ENCODE measurements at regions not wholly inside any gene's neighbourhood (a gene's known extent, or its start where the extent isn't known, plus 50 kb on each side); places are given as distances from the start of the nearest gene placed in this dataset.

DNA sequence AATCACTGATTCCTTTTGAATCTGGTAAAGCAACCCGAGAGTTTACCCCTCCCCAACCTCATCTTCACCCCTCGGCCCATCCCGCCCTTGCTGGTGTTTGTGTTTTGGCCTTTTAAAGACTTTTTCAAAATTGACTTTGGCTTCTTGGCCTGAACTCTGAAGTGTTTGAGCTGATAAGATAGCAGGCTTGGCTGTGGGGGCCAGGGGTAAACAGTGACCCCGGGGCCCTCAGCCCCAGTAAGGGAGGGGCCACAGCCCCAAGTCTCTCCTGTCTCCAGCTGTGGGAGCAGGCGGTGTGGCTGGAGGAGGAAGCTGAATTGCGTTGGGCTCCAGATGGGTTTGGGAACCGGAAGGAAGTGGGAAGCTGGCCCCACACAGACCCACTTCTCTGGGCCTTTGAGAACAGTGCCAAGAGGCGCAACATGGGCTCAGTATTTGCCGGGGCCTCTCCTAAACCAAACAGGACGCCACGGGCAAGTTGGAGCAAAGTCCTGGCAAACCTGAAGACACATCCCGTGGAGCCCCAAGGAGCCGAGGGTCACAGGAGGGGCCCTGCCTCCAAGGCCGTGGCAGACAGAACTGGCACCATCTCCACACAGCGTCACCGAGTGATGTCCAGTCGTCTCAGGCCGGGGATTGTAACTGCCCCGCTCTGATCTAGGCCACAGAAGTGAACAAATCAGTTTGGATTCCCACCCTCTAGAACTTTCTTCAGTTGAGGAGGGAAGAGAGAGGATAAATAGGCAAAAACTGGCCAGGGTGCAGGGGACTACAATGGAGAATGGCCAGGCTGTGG is 54.3 kb upstream of the PTPN1 start:
- no peak for DNase-seq

DNA sequence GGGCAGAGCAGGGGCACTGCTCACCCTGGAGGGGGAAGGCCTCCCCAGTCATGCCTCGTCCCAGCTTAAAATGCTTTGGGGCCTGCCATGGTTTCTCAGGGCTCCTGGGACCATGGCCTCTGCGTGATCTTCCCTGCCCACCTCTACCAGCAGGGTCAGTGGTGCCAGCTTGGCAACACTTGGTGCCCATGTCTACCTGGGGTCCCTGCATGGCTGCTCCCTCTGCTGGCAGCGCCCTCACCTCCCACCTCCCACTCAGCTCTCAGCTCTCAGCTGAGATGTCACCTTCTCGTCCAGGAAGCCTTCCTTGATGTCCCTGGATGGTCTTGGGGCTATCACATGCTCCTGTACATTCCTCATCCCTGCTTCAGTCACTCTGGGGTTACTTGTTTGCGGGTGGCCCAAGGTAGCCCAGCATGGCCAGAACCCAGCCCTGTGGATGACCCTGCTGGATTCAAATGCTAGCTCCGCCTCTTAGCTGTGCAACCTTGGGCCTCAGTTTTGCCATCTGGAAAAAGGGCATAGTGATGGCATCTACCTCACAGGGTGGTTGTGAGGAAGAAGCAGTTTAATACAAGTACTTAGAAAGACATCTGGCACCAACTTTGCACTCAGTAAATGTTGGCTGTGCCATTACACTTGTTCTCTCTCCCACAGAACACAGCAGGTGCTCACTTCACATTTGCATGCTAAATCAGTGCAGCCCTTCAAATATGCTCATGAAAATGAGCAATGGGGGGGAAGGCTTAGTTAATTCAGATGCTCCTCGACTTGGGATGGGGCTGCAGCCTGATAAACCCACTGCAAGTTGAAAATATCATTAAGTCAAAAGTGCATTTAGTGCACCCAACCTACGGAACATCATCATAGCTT is 53.5 kb upstream of the PTPN1 start:
- no peak for DNase-seq

DNA sequence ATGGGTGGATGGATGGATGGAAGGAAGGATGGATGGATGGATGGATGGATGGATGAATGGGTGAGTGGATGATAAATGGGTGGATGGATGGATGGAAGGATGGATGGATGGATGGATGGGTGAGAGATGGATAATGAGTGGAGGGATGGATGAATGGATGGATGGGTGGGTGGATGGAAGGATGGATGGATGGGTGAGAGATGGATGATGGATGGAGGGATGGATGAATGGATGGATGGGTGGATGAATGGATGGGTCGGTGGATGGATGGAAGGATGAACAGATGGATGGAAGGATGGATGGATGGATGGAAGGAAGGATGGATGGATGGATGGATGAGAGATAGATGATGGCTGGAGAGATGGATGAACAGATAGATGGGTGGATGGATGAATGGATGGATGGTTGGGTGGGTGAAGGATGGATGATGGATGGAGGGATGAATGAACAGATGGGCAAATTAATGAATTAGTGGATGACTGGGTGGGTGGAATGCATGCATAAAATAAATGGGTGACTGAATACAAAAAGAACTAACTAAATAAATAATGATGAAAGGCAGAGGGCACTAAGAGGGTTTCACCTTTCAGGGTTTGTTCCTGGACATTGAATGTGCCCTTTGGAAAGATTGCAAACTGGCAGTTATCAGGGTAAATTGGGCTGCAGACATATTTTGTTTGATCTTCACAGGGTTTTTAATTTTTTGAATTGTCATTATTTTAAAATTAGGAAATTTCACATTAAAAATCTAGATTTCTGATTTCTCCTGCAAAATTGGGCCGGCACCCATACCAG is 50.9 kb upstream of the PTPN1 start:
- no peak for DNase-seq

- DNase-seq: no peak
Measured at GRCh38 chr20:50460115-50460607, 50.0 kb upstream of the PTPN1 start.

Data from eye (tissue), 1 donor.